GM12874 (cell line): ENCODE measurements at regions not wholly inside any gene's neighbourhood (a gene's known extent, or its start where the extent isn't known, plus 50 kb on each side); places are given as distances from the start of the nearest gene placed in this dataset.

ENCODE experiments used
- CTCF ChIP-seq: IDR thresholded peaks from 2 replicates; pipeline ENCODE4 v1.5.1; 2011; ENCODE audit warnings: low read depth, mild to moderate bottlenecking, control low read depth, low read length, moderate library complexity; ENCODE audit not compliant: insufficient read depth

- TF ChIP-seq CTCF = no peak
Observed at GRCh38 chr15:47404877-47405276, 312.4 kb upstream of the SEMA6D start.

GRCh38 chr15:47405365-47406162 is 311.7 kb upstream of the SEMA6D start:
- no peak for TF ChIP-seq CTCF

- TF ChIP-seq CTCF = no peak
Observed at GRCh38 chr15:47407692-47408091, 309.6 kb upstream of the SEMA6D start.

- no peak for TF ChIP-seq CTCF
Observed at GRCh38 chr15:47409038-47409437, 308.3 kb upstream of the SEMA6D start.

GRCh38 chr15:47409600-47409999 is 307.7 kb upstream of the SEMA6D start:
- no peak for TF ChIP-seq CTCF

GRCh38 chr15:47410247-47410646 is 307.1 kb upstream of the SEMA6D start:
- no peak for TF ChIP-seq CTCF

- no peak for TF ChIP-seq CTCF
Observed at GRCh38 chr15:47411733-47412132, 305.6 kb upstream of the SEMA6D start.
